ENCODE measurements at regions not wholly inside any gene's neighbourhood (a gene's known extent, or its start where the extent isn't known, plus 50 kb on each side); places are given as distances from the start of the nearest gene placed in this dataset.
"Not testable (repeated sequence)": the region's sequence is repeated elsewhere in the genome, so short reads cannot be mapped to it uniquely, and the experiment has no call there.

DNA sequence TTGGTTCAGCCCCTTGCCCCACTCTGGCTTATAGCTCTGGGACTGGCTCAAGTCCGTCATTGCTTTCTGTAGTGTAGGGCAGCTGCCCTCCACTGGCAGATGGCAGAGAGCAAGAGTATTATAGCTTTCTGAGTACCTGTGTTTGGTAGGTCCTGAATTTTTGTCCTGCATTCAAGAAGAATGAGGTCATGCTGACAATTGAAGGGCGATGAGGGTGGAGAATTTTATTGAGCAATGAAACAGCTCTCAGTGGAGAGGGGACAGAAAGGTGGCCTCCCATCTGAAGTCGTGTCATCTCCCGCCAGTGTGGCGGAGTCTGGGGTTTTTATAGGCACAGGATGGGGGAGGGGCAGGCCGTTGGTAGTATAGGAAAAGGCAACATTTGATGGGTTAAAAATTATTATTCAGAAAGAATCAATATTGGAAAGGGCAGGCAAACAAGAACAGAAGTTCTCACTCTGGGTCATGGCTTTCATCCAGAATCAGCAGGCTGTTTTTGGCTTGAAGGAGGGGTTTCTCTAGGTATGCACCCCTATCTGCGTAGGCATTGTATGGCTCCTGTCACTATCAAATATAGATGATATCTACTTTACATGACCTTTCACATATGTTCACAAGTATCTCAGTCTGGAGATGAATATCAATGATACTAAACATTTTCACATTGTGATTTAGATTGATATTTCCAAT lies 1239.7 kb upstream of the ALCAM start:
- DNase-seq (ENCODE audit: low read depth): no peak

- no peak for DNase-seq (ENCODE audit: low read depth)
These were observed 1238.9 kb upstream of the ALCAM start for GRCh38 chr3:104127830-104128229.

GRCh38 chr3:104132566-104133403 lies 1233.9 kb upstream of the ALCAM start:
- DNase-seq (ENCODE audit: low read depth): no peak

DNA sequence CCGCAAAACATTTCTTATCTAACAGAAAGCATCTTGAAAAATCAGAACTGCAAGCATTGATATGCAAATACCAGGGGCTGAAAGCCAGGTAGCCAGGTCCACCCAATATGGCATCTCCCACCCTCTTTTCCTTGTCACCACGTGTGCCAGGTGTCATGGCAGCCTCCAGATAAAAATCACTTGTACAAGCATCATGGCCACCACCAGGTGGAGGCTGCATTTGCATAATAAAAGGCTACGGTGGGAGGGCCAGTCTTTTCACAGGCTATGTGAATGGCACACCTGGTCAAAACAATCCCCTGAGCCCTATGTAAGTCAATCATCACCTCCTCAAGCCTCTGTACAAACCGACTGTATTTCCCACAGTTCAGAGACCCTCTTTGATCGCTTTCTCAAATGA lies 1233.1 kb upstream of the ALCAM start:
- DNase-seq (ENCODE audit: low read depth): no peak

GRCh38 chr3:104137116-104137515 lies 1229.6 kb upstream of the ALCAM start:
- no peak for DNase-seq (ENCODE audit: low read depth)

GRCh38 chr3:104145164-104145563 lies 1221.5 kb upstream of the ALCAM start:
- DNase-seq (ENCODE audit: low read depth): no peak

GRCh38 chr3:104149154-104149553 lies 1217.6 kb upstream of the ALCAM start:
- DNase-seq (ENCODE audit: low read depth): peak; percentile 2

- DNase-seq (ENCODE audit: low read depth): peak; percentile 12
These were observed 1216.0 kb upstream of the ALCAM start for GRCh38 chr3:104150724-104151123.

- no peak for DNase-seq (ENCODE audit: low read depth)
These were observed 1211.8 kb upstream of the ALCAM start for GRCh38 chr3:104154896-104155295.

DNA sequence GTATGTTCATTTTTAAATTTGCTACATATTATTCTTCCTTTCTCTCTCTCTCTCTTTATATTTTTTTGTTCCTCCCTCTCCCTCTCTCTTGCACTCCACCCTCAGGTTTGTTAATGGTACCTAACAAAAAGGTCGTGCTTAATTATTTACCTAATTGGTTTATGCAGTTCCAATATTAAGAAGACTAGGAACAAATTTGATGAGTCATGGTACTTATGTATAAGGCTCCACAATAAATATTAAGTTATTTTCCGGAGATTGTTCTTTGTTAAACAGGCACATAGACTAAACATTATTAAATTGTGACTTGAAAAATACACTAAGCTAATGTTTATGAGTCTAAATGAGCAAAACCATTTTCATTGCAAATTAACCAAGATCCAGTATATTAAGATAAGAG lies 1200.8 kb upstream of the ALCAM start:
- peak; percentile 7 for DNase-seq (ENCODE audit: low read depth)

GRCh38 chr3:104168386-104168785 lies 1198.3 kb upstream of the ALCAM start:
- no peak for DNase-seq (ENCODE audit: low read depth)

DNA sequence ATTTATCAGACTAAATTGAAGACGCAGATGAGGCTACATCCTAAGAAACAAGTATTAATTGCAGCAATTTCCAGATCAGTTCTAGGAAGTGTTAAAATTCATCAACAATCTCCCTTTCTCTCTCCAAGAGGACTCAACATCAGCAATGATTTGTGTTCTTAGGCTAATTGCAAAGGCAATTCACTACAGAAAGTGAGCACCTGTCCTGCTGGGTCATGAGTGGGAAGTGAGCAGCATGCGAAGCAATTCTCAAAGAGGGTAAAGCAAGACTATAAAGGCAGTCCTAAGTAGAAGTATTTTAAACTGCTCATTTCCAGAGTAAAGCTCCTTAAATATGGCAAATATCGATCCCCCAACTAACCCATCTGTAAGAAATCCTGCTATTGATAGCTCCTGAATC lies 1191.0 kb upstream of the ALCAM start:
- no peak for DNase-seq (ENCODE audit: low read depth)

- no peak for DNase-seq (ENCODE audit: low read depth)
These were observed 1190.0 kb upstream of the ALCAM start for GRCh38 chr3:104176706-104177105.

DNA sequence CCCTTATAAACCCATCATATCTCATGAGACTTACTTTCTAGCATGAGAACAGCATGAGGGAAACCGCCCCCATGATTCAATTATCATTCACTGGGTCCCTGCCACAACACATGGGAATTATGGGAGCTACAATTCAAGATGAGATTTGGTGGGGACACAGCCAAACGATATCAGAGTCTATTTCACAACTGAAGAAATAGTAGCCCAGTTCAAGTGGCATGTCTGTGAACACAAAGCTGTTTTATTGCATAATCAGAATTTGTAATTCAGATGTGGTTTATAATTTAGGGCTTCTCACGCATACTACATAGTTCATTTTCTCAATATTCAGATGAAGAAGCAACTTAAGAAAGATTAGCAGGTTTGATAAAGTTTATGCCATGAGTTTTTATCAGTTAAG lies 1188.0 kb upstream of the ALCAM start:
- no peak for DNase-seq (ENCODE audit: low read depth)

- no peak for DNase-seq (ENCODE audit: low read depth)
These were observed 1185.8 kb upstream of the ALCAM start for GRCh38 chr3:104180906-104181305.

GRCh38 chr3:104190681-104191080 lies 1176.0 kb upstream of the ALCAM start:
- peak; percentile 11 for DNase-seq (ENCODE audit: low read depth)

DNA sequence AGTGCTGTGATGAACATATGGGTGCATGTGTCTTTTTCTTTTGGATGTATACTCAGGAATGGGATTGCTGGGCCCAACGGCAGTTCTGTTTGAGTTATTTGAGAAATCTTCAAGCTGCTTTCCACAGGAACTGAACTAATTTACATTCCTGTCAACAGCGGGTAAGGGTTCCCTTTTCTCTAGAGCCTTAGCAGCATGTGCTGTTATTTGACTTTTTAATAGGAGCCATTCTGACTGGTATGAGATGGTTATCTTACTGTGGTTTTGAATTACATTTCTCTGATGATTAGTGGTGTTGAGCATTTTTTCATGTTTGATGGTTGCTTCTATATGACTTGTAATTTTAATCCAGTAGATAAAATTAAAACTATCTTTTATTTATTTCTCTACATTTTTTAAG lies 1168.6 kb upstream of the ALCAM start:
- no peak for DNase-seq (ENCODE audit: low read depth)

- no peak for DNase-seq (ENCODE audit: low read depth)
These were observed 1159.8 kb upstream of the ALCAM start for GRCh38 chr3:104206925-104207324.

DNA sequence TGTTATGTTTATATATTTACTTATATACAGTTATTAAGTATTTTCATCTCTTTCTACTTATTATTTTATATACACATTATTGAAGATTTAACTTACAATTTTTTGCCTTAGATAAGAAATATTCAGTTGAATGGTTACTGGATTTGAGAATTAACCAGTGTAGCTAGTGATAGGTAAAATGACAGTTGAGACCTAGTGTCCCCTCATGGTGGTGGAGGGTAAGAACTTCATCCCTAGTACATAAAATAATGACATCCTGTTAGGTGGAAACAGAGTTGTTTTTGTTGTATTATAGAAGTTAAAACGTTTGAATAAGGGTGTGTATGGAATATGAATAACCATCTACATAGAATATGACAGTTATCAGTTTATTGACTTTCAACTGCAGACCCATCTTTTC lies 1152.4 kb upstream of the ALCAM start:
- no peak for DNase-seq (ENCODE audit: low read depth)

DNA sequence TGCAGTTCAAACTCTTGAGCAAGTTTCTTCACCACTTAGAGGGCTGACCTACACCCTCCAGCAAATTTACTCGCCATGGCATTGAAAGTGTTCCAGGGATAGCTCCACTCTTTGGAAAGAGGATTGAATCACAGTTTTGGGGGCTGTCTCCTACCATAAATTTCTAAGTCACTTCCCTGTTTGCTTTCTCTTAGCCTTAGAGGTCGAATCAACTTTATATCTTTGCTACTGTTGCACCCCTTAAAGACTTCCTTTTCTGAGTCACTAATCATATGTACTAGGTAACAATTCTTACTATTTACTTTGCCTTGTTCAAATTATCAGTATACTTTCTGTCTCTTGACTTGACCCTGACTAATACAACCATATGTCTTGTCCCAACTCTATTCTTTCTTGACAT lies 1151.8 kb upstream of the ALCAM start:
- peak; percentile 27 for DNase-seq (ENCODE audit: low read depth)

DNA sequence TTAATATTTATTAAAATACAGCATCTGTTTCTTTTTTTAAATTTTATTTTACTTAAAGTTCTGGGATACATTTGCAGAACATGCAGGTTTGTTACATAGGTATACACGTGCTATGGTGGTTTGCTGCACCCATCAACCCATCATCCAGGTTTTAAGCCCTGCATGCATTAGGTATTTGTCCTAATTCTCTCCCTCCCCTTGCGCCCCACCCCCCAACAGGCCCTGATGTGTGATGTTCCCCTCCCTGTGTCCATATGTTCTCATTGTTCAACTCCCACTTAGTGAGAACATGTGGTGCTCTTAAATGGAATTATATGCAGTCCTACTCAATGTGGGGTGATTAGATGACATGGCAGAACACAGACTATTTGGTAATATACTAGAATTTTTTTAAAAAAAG lies 1147.7 kb upstream of the ALCAM start:
- DNase-seq (ENCODE audit: low read depth): not testable (repeated sequence)

DNA sequence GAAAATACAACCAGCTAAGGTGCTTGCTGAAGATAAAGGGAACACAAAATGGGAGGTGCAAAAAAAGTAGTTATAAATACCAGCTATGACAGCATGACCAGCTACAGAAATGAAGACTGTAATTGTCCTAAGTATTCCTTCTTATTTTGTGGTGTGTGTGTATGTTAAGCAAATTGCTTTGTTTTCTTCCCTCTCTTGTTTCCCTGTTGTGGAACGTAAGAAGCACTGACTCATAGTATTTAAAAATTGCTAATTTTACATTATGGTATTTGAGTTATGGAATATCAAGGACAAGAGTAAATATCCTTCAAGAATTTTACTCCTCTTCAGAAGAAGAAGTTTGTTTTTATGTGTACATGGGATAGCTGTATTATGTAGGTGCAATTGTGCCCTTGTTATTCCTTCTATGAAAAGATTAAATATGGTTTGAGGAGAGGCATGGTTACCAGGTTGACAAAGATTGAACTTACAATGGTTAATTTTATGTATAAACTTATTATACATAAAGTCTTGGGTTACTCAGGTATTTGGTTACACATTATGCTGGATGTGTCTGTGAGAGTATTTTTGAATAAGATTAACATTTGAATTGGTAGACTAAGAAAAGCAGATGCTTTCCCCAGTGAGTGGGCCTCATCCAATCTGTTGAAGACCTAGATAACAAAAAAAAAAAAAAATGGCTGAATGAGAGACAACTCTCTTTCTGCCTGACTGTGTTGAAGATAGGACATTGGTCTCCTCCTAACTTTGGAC lies 1132.1 kb upstream of the ALCAM start:
- no peak for DNase-seq (ENCODE audit: low read depth)
